Uterus (tissue), 3 donors: ENCODE measurements at regions not wholly inside any gene's neighbourhood (a gene's known extent, or its start where the extent isn't known, plus 50 kb on each side); places are given as distances from the start of the nearest gene placed in this dataset.

Source experiments
- DNase-seq, 2 donors: peaks; one replicate each; pipeline ENCODE4 v3.0.0-alpha.2; 2019 to 2020
- H3K27ac ChIP-seq, 2 donors: fragments of 200-600 bp; sonication (generic); 1 replicate in 1 of 2; 2 replicates in 1 of 2; pipeline ENCODE4 v1.5.1; 2016 to 2018
- H3K27me3 ChIP-seq, 2 donors: fragments of 200-600 bp; sonication (generic); one replicate each; pipeline ENCODE4 v1.5.1; 2018 to 2019; ENCODE audit warnings: control low read depth in 1 of 2
- H3K36me3 ChIP-seq, 2 donors: fragments of 200-600 bp; sonication (generic); one replicate each; pipeline ENCODE4 v1.5.1; 2019; ENCODE audit warnings: control low read depth in 1 of 2
- H3K4me1 ChIP-seq, 2 donors: fragments of 200-600 bp; sonication (generic); one replicate each; pipeline ENCODE4 v1.5.1; 2018 to 2019; ENCODE audit warnings: control low read depth in 1 of 2
- H3K4me3 ChIP-seq, 2 donors: fragments of 200-600 bp; sonication (generic); 1 replicate in 1 of 2; 2 replicates in 1 of 2; pipeline ENCODE4 v1.5.1; 2018 to 2019; ENCODE audit warnings: mild to moderate bottlenecking in 1 of 2
- H3K9me3 ChIP-seq, 2 donors: fragments of 200-600 bp; sonication (generic); one replicate each; pipeline ENCODE4 v1.5.1; 2019; ENCODE audit warnings: control low read depth in 1 of 2
- POLR2A ChIP-seq, 2 donors: fragments of 450-650 bp; IDR thresholded peaks; one replicate each; pipeline ENCODE4 v1.6.1; 2016; ENCODE audit warnings: antibody characterized with exemption in 2 of 2, mild to moderate bottlenecking in 1 of 2, moderate library complexity in 1 of 2
- intact Hi-C: fragments of 100-400 bp; cut with DNase I; formaldehyde crosslinking; loops from one replicate; pipeline ENCODE4 v1.15.1; 2023; ENCODE audit warnings: low total_unique reads
- TF ChIP-seq, protein P1 (sequence below), 4 experiments: fragments of 200-600 bp in 2 of 4; fragments of 450-650 bp in 2 of 4; sonication (generic) in 2 of 4; IDR thresholded peaks; one replicate each; pipeline ENCODE4 v1.5.1; 2016 to 2019; ENCODE audit warnings: antibody characterized with exemption in 4 of 4, mild to moderate bottlenecking in 2 of 4, moderate library complexity in 1 of 4
- donor health status: DM: yes; HTN: yes; CAD: no.

DNA sequence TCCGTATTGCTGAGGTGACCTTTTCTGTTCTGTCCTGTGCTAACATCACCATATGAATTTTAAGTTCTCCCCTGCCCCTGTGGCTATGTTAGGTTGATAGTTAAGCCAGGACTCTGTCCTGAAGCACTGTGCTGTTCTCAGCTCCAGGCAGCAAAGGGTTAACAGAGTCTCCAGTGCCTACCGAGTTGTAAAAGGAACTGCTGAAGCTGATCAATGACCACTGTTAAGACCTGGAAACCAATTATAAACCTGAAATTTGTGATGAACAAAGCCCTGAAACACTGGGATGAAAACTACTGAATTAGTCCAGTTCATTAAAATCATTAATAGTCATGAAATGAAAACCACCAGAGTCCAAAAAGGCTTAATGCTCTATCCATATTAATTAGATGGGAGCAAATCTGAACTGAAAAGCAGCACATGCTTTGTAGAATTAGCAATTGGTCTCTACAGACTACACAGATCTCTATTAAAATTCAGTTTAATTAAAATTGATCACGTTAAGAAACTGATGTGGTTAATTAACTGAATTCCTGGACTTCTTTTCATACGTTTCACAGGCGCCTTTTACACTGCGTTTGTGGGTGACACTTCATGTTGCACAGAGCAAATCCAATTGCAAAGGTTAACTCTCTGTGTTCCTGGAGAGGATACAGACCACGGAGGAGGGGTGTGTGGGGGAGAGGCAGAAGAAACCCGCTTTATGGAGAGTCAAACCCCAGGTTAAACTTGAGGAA, 188.5 kb upstream of the MPPED2 start:
- TF ChIP-seq POLR2A (IDR thresholded peaks at IDR 0.05) = no peak
- TF ChIP-seq, protein P1, sequence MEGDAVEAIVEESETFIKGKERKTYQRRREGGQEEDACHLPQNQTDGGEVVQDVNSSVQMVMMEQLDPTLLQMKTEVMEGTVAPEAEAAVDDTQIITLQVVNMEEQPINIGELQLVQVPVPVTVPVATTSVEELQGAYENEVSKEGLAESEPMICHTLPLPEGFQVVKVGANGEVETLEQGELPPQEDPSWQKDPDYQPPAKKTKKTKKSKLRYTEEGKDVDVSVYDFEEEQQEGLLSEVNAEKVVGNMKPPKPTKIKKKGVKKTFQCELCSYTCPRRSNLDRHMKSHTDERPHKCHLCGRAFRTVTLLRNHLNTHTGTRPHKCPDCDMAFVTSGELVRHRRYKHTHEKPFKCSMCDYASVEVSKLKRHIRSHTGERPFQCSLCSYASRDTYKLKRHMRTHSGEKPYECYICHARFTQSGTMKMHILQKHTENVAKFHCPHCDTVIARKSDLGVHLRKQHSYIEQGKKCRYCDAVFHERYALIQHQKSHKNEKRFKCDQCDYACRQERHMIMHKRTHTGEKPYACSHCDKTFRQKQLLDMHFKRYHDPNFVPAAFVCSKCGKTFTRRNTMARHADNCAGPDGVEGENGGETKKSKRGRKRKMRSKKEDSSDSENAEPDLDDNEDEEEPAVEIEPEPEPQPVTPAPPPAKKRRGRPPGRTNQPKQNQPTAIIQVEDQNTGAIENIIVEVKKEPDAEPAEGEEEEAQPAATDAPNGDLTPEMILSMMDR (IDR thresholded peaks at IDR 0.05) = no peak
- intact Hi-C loops = no loop called here
- Histone ChIP-seq H3K4me1 (no peaks in the 10 kb centered on the region), H3K27me3 (no peaks in the 10 kb centered on the region), H3K27ac (no peak overlapping the region), H3K36me3 (no peaks in the 10 kb centered on the region), H3K4me3 (no peak overlapping the region), H3K9me3 (no peaks in the 10 kb centered on the region)
- DNase-seq = no peak

GRCh38 chr11:30772908-30773307, 186.8 kb upstream of the MPPED2 start:
- no peak for DNase-seq
- Histone ChIP-seq H3K9me3 (no peaks in the 10 kb centered on the region), H3K4me3 (no peak overlapping the region), H3K27me3 (no peaks in the 10 kb centered on the region), H3K27ac (no peak overlapping the region), H3K4me1 (no peaks in the 10 kb centered on the region), H3K36me3 (no peaks in the 10 kb centered on the region)
- intact Hi-C loops = no loop called here
- TF ChIP-seq, protein P1 (IDR thresholded peaks at IDR 0.05) = no peak
- no peak for TF ChIP-seq POLR2A (IDR thresholded peaks at IDR 0.05)

DNA sequence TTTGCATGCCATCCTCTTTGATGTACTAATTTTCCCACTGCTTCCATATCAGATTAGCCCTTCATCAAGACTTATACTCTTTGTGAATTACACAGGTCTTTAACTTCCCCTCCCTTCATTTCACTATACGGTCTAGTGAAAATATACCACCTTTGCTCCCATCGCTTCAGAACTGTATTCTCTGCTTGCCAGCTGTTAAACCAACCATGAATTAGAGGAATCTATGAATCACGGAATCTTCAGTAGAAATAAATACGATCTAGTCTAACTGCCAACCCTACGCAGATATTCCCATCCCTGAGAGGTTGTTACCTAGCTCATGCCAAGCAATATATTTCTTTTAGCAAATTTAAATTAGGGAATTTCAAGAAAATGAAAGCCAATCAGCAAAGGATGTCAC, 177.8 kb upstream of the MPPED2 start:
- Histone ChIP-seq H3K4me3 (no peak overlapping the region), H3K27ac (no peak overlapping the region), H3K9me3 (peaks cover 0 to 11% of the 10 kb centered on the region in 2 donors), H3K27me3 (no peaks in the 10 kb centered on the region), H3K36me3 (no peaks in the 10 kb centered on the region), H3K4me1 (no peaks in the 10 kb centered on the region)
- no peak for DNase-seq
- TF ChIP-seq, protein P1 (IDR thresholded peaks at IDR 0.05) = no peak
- intact Hi-C loops = no loop called here

- Histone ChIP-seq H3K36me3 (no peaks in the 10 kb centered on the region), H3K27me3 (no peaks in the 10 kb centered on the region), H3K4me3 (no peak overlapping the region), H3K9me3 (peaks cover 0 to 11% of the 10 kb centered on the region in 2 donors), H3K4me1 (no peaks in the 10 kb centered on the region), H3K27ac (no peak overlapping the region)
- TF ChIP-seq, protein P1 (IDR thresholded peaks at IDR 0.05) = no peak
- no peak for TF ChIP-seq POLR2A (IDR thresholded peaks at IDR 0.05)
- no peak for DNase-seq
- intact Hi-C loops = no loop called here
Measured at GRCh38 chr11:30762188-30762587, 176.0 kb upstream of the MPPED2 start.

DNA sequence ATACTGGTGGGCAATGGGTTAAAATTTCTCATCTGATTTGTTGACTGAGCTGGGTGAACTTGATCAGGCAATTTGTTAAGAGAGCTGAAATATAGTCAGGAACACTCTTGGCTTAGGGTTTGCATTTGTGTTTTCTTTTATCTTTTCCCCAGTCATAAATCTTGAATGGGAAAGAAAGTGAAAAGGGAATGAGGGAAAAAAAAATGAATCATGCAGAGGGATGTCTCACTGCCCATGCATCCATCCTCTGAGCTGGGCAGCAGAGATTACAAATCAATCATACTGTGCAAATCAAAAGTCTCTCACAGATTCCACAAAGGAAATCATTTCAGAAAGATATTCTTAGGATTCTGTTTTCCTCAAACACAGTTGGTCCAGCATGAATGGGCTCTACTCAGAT, 174.2 kb upstream of the MPPED2 start:
- peaks cover 0 to 11% of the 10 kb centered on the region in 2 donors for H3K9me3 ChIP-seq
- no peaks in the 10 kb centered on the region for H3K36me3 ChIP-seq
- H3K4me3 ChIP-seq = no peak overlapping the region
- TF ChIP-seq, protein P1 (IDR thresholded peaks at IDR 0.05) = no peak
- TF ChIP-seq POLR2A (IDR thresholded peaks at IDR 0.05) = no peak
- H3K4me1 ChIP-seq = no peaks in the 10 kb centered on the region
- intact Hi-C loops = no loop called here
- no peak overlapping the region for H3K27ac ChIP-seq
- H3K27me3 ChIP-seq = no peaks in the 10 kb centered on the region
- no peak for DNase-seq
